Nephron (organoid): ENCODE measurements at regions not wholly inside any gene's neighbourhood (a gene's known extent, or its start where the extent isn't known, plus 50 kb on each side); places are given as distances from the start of the nearest gene placed in this dataset.
A peak's percentile ranks its signal among the peaks of the same experiment; 100 is the strongest.

ENCODE experiments used
- H3K27ac Mint-ChIP-seq, 3 experiments: 2 replicates each; pipeline ENCODE4 v1.8.0; 2020; ENCODE audit warnings: mixed read lengths in 3 of 3, mild to moderate bottlenecking in 2 of 3, moderate library complexity in 1 of 3
- H3K27me3 Mint-ChIP-seq: 2 replicates; pipeline ENCODE4 v1.8.0; 2021; ENCODE audit warnings: low read depth, mild to moderate bottlenecking, moderate library complexity, mixed read lengths
- H3K36me3 Mint-ChIP-seq: 2 replicates; pipeline ENCODE4 v1.8.0; 2020; ENCODE audit warnings: low read depth, mixed read lengths
- H3K4me1 Mint-ChIP-seq: 2 replicates; pipeline ENCODE4 v1.8.0; 2020; ENCODE audit warnings: mixed read lengths
- H3K4me3 Mint-ChIP-seq, 3 experiments: 2 replicates each; pipeline ENCODE4 v1.8.0; 2020; ENCODE audit warnings: mild to moderate bottlenecking in 3 of 3, mixed read lengths in 3 of 3, moderate library complexity in 2 of 3
- H3K9me3 Mint-ChIP-seq: 2 replicates; pipeline ENCODE4 v1.8.0; 2020; ENCODE audit warnings: mixed read lengths
- CTCF ChIP-seq, 3 experiments: fragments of 200-600 bp; sonication (generic); IDR thresholded peaks; one replicate each; pipeline ENCODE4 v1.5.0; 2021; ENCODE audit warnings: antibody characterized with exemption in 3 of 3; ENCODE audit not compliant: unreplicated experiment in 3 of 3

GRCh38 chr18:44453505-44453904, 227.2 kb upstream of the SETBP1 start:
- H3K4me3 Mint-ChIP-seq: no peak overlapping the region
- H3K27me3 Mint-ChIP-seq: no peaks in the 10 kb centered on the region
- peaks cover 38% of the 10 kb centered on the region for H3K4me1 Mint-ChIP-seq
- H3K27ac Mint-ChIP-seq: no peak overlapping the region
- H3K36me3 Mint-ChIP-seq: no peaks in the 10 kb centered on the region
- H3K9me3 Mint-ChIP-seq: no peaks in the 10 kb centered on the region
- no peak for TF ChIP-seq CTCF (IDR thresholded peaks at IDR 0.05; ENCODE audit: unreplicated experiment in 3 of 3)

DNA sequence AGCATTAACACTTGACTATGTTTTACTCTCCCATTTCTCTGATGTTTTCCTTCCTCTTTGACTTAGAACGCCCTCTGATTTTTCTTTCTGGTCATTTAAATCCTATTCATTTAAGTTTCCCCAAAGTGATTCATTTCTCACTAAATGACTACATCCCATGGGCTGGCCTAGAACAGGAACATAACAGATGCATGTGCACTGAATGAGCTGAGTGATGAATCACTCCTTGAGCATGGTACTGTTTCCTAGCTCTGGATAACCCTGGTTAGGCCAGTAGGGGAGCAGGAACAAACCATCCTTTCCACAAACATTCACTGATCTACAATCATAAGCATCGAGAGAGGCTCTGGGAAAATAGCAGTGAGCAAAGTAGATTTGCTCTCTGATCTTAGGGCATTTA, 221.9 kb upstream of the SETBP1 start:
- H3K27me3 Mint-ChIP-seq: no peaks in the 10 kb centered on the region
- H3K9me3 Mint-ChIP-seq: no peaks in the 10 kb centered on the region
- TF ChIP-seq CTCF (IDR thresholded peaks at IDR 0.05; ENCODE audit: unreplicated experiment in 3 of 3): no peak
- H3K36me3 Mint-ChIP-seq: no peaks in the 10 kb centered on the region
- H3K4me1 Mint-ChIP-seq: peaks cover 10% of the 10 kb centered on the region
- H3K4me3 Mint-ChIP-seq: no peak overlapping the region
- no peak overlapping the region for H3K27ac Mint-ChIP-seq

DNA sequence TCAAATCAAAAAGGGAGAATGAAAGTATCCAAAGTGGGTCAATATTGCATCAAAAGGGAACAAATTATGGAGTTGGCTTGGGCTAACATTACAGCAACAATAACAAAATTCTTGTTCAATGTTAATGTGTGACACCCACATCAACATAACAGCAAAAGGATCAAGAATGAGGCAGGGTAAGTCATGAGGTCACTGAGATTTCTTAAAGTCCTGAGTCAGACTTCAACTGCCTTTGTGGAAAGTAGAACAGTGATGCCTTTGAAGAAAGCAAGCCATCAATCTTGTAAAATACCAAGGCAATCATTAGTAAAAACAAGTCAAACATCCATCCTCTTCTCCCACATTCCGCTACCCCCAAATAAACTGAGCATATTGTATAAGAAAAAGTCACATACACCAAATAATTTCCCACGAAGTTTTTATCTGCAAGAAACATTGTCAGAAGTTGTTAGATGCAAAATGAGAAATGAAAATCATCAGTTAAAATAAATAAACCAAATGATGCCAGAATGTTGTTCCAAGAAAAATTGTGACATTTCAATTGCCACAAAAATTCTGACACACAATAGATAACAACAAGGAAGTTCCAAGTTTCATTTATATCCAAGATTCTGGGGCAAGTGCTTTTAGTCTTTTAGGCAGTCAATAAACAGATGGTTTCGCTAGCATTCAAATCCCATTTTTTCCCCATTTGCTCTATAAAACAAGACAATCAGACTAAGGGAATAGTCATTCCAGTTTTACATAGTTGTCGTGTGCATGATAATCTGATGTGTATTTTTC, 216.1 kb upstream of the SETBP1 start:
- Mint-ChIP-seq H3K27ac (peak overlapping the region; percentile 21 to 62 (median 55)), H3K9me3 (no peaks in the 10 kb centered on the region), H3K27me3 (no peaks in the 10 kb centered on the region), H3K4me1 (peaks cover 24% of the 10 kb centered on the region), H3K36me3 (no peaks in the 10 kb centered on the region), H3K4me3 (no peak overlapping the region)
- TF ChIP-seq CTCF (IDR thresholded peaks at IDR 0.05; ENCODE audit: unreplicated experiment in 3 of 3): no peak

- Mint-ChIP-seq H3K4me3 (no peak overlapping the region), H3K27ac (peak overlapping the region; percentile 21 to 62 (median 55))
These were observed 215.3 kb upstream of the SETBP1 start for GRCh38 chr18:44465381-44465841.

GRCh38 chr18:44466997-44467396, 213.7 kb upstream of the SETBP1 start:
- Mint-ChIP-seq H3K27me3 (no peaks in the 10 kb centered on the region), H3K4me1 (peaks cover 21% of the 10 kb centered on the region), H3K9me3 (no peaks in the 10 kb centered on the region), H3K36me3 (no peaks in the 10 kb centered on the region), H3K4me3 (no peak overlapping the region), H3K27ac (no peak overlapping the region)
- no peak for TF ChIP-seq CTCF (IDR thresholded peaks at IDR 0.05; ENCODE audit: unreplicated experiment in 3 of 3)

More at GRCh38 chr18:44465381-44465841, 215.3 kb upstream of the SETBP1 start:
- Mint-ChIP-seq H3K27me3 (no peaks in the 10 kb centered on the region), H3K36me3 (no peaks in the 10 kb centered on the region), H3K9me3 (no peaks in the 10 kb centered on the region), H3K4me1 (peaks cover 24% of the 10 kb centered on the region)
- TF ChIP-seq CTCF (IDR thresholded peaks at IDR 0.05; ENCODE audit: unreplicated experiment in 3 of 3): no peak

DNA sequence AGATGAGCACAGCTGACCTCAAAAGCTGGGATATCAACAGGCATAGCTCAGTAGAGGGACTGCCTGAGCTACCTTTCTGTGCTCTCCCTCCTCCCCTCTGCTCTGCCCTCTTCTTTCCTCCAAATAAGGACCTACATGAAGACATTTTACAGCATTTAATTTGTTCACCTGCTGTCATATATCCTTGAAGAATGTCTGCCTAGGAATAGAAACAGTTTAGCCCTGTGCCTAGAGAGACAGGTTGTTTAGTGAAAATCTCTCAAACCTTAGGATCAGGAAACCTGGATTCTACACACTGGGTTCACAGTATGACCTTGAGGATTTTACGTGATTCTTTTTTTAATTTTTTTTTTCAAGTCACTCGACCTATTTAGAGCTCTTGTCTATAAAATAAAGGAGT, 213.0 kb upstream of the SETBP1 start:
- Mint-ChIP-seq H3K4me3 (no peak overlapping the region), H3K27ac (no peak overlapping the region), H3K36me3 (no peaks in the 10 kb centered on the region), H3K4me1 (peaks cover 21% of the 10 kb centered on the region), H3K27me3 (no peaks in the 10 kb centered on the region), H3K9me3 (no peaks in the 10 kb centered on the region)
- TF ChIP-seq CTCF (IDR thresholded peaks at IDR 0.05; ENCODE audit: unreplicated experiment in 3 of 3): no peak
